AG09319 (cell line): ENCODE measurements at regions not wholly inside any gene's neighbourhood (a gene's known extent, or its start where the extent isn't known, plus 50 kb on each side); places are given as distances from the start of the nearest gene placed in this dataset.
"Not testable (repeated sequence)": the region's sequence is repeated elsewhere in the genome, so short reads cannot be mapped to it uniquely, and the experiment has no call there.

ENCODE experiments used
- DNase-seq: peaks from one replicate; pipeline ENCODE4 v3.0.0-alpha.2; 2010; ENCODE audit warnings: low read depth; ENCODE audit errors: extremely low read depth
- CTCF ChIP-seq: IDR thresholded peaks from 2 replicates; pipeline ENCODE4 v1.5.1; 2011; ENCODE audit warnings: low read depth, mild to moderate bottlenecking, inconsistent platforms, low read length, moderate library complexity

- TF ChIP-seq CTCF, result no peak
- no peak for DNase-seq
Measured at GRCh38 chr9:90502134-90502533, 140.5 kb downstream of the DIRAS2 start.

GRCh38 chr9:90504486-90504885 lies 138.1 kb downstream of the DIRAS2 start:
- DNase-seq, result no peak
- TF ChIP-seq CTCF, result no peak

- no peak for TF ChIP-seq CTCF
- DNase-seq, result no peak
Measured at GRCh38 chr9:90505695-90506094, 136.9 kb downstream of the DIRAS2 start.

- not testable (repeated sequence) for DNase-seq
Measured at GRCh38 chr9:90506402-90506801, 136.2 kb downstream of the DIRAS2 start.

GRCh38 chr9:90507621-90508020 lies 135.0 kb downstream of the DIRAS2 start:
- TF ChIP-seq CTCF, result no peak
- DNase-seq, result no peak

GRCh38 chr9:90508940-90509339 lies 133.7 kb downstream of the DIRAS2 start:
- DNase-seq, result no peak
- no peak for TF ChIP-seq CTCF

- no peak for DNase-seq
- no peak for TF ChIP-seq CTCF
Measured at GRCh38 chr9:90511711-90512110, 130.9 kb downstream of the DIRAS2 start.

GRCh38 chr9:90514877-90515276 lies 127.7 kb downstream of the DIRAS2 start:
- no peak for DNase-seq
- TF ChIP-seq CTCF, result no peak
